ENCODE measurements at regions not wholly inside any gene's neighbourhood (a gene's known extent, or its start where the extent isn't known, plus 50 kb on each side); places are given as distances from the start of the nearest gene placed in this dataset.

- TF ChIP-seq, protein P1, sequence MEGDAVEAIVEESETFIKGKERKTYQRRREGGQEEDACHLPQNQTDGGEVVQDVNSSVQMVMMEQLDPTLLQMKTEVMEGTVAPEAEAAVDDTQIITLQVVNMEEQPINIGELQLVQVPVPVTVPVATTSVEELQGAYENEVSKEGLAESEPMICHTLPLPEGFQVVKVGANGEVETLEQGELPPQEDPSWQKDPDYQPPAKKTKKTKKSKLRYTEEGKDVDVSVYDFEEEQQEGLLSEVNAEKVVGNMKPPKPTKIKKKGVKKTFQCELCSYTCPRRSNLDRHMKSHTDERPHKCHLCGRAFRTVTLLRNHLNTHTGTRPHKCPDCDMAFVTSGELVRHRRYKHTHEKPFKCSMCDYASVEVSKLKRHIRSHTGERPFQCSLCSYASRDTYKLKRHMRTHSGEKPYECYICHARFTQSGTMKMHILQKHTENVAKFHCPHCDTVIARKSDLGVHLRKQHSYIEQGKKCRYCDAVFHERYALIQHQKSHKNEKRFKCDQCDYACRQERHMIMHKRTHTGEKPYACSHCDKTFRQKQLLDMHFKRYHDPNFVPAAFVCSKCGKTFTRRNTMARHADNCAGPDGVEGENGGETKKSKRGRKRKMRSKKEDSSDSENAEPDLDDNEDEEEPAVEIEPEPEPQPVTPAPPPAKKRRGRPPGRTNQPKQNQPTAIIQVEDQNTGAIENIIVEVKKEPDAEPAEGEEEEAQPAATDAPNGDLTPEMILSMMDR (IDR thresholded peaks at IDR 0.05 in 8 of 11, conservative IDR thresholded peaks at IDR 0.05 in 3 of 11) = no peak
- TF ChIP-seq POLR2A (IDR thresholded peaks at IDR 0.05) (no peak), POLR2AphosphoS5 (IDR thresholded peaks at IDR 0.05) (no peak)
These were observed 1170.4 kb downstream of the UQCRFS1 start for GRCh38 chr19:28042516-28042915.

All from spleen (tissue), 7 donors.